ENCODE measurements at regions not wholly inside any gene's neighbourhood (a gene's known extent, or its start where the extent isn't known, plus 50 kb on each side); places are given as distances from the start of the nearest gene placed in this dataset.

GRCh38 chr12:13591059-13591458, 390.3 kb downstream of the GRIN2B start:
- DNase-seq, result no peak
- no peak for TF ChIP-seq CTCF (IDR thresholded peaks at IDR 0.05)
- no peaks in the 10 kb centered on the region for H3K9me3 ChIP-seq
- no peak overlapping the region for H3K9ac ChIP-seq (ENCODE audit: low read depth in 2 of 2, low read length in 2 of 2)
- H3K4me3 ChIP-seq, result no peak overlapping the region
- H3K27ac ChIP-seq, result no peak overlapping the region
- H3K4me1 ChIP-seq, result no peaks in the 10 kb centered on the region
- H3K27me3 ChIP-seq, result no peaks in the 10 kb centered on the region
- intact Hi-C loops (cut with DNase I), result no loop called here
- no peaks in the 10 kb centered on the region for H3K36me3 ChIP-seq

- intact Hi-C loops (cut with DNase I), result no loop called here
- no peak overlapping the region for H3K27ac ChIP-seq
- no peak for TF ChIP-seq CTCF (IDR thresholded peaks at IDR 0.05)
- H3K9ac ChIP-seq (ENCODE audit: low read depth in 2 of 2, low read length in 2 of 2), result no peak overlapping the region
- no peaks in the 10 kb centered on the region for H3K27me3 ChIP-seq
- H3K9me3 ChIP-seq, result no peaks in the 10 kb centered on the region
- H3K4me1 ChIP-seq, result no peaks in the 10 kb centered on the region
- no peaks in the 10 kb centered on the region for H3K36me3 ChIP-seq
- H3K4me3 ChIP-seq, result no peak overlapping the region
- DNase-seq, result no peak
Measured at GRCh38 chr12:13588574-13588973, 392.0 kb downstream of the EMP1 start.

GRCh38 chr12:13587721-13588390, 391.3 kb downstream of the EMP1 start:
- Histone ChIP-seq H3K36me3 (no peaks in the 10 kb centered on the region), H3K9ac (ENCODE audit: low read depth in 2 of 2, low read length in 2 of 2) (no peak overlapping the region), H3K27ac (no peak overlapping the region), H3K4me1 (no peaks in the 10 kb centered on the region), H3K9me3 (no peaks in the 10 kb centered on the region), H3K27me3 (no peaks in the 10 kb centered on the region), H3K4me3 (no peak overlapping the region)
- no peak for DNase-seq
- intact Hi-C loops (cut with DNase I), result no loop called here
- no peak for TF ChIP-seq CTCF (IDR thresholded peaks at IDR 0.05)

GRCh38 chr12:13586361-13586760, 389.8 kb downstream of the EMP1 start:
- H3K9me3 ChIP-seq, result no peaks in the 10 kb centered on the region
- DNase-seq, result no peak
- no peak for TF ChIP-seq CTCF (IDR thresholded peaks at IDR 0.05)
- intact Hi-C loops (cut with DNase I), result no loop called here
- no peaks in the 10 kb centered on the region for H3K36me3 ChIP-seq
- no peaks in the 10 kb centered on the region for H3K4me1 ChIP-seq
- no peak overlapping the region for H3K27ac ChIP-seq
- no peaks in the 10 kb centered on the region for H3K27me3 ChIP-seq
- no peak overlapping the region for H3K9ac ChIP-seq (ENCODE audit: low read depth in 2 of 2, low read length in 2 of 2)
- H3K4me3 ChIP-seq, result no peak overlapping the region

- Histone ChIP-seq H3K4me3 (no peak overlapping the region), H3K27ac (no peak overlapping the region), H3K9ac (ENCODE audit: low read depth in 2 of 2, low read length in 2 of 2) (no peak overlapping the region), H3K27me3 (no peaks in the 10 kb centered on the region), H3K36me3 (no peaks in the 10 kb centered on the region), H3K4me1 (no peaks in the 10 kb centered on the region), H3K9me3 (no peaks in the 10 kb centered on the region)
- DNase-seq, result no peak
- intact Hi-C loops (cut with DNase I), result no loop called here
- TF ChIP-seq CTCF (IDR thresholded peaks at IDR 0.05), result no peak
Measured at GRCh38 chr12:13584541-13584940, 388.0 kb downstream of the EMP1 start.

Data from colonic mucosa (tissue), 4 donors.